Liver (tissue), 3 donors: ENCODE measurements at regions not wholly inside any gene's neighbourhood (a gene's known extent, or its start where the extent isn't known, plus 50 kb on each side); places are given as distances from the start of the nearest gene placed in this dataset.

Experiments used
- EGR1 ChIP-seq, 2 donors: IDR thresholded peaks; 2 replicates each; pipeline ENCODE4 v1.6.1; 2016 to 2018; ENCODE audit warnings: antibody characterized with exemption in 2 of 2, low read depth in 2 of 2
- GABPA ChIP-seq, 2 donors: IDR thresholded peaks in 1 of 2; conservative IDR thresholded peaks in 1 of 2; 2 replicates each; pipeline ENCODE4 v1.6.1; 2016; ENCODE audit warnings: antibody characterized with exemption in 2 of 2, mild to moderate bottlenecking in 1 of 2, moderate library complexity in 1 of 2
- JUND ChIP-seq, 2 donors: IDR thresholded peaks; 2 replicates each; pipeline ENCODE4 v1.6.1; 2016; ENCODE audit warnings: antibody characterized with exemption in 2 of 2
- RXRA ChIP-seq, 2 donors: IDR thresholded peaks; 2 replicates each; pipeline ENCODE4 v1.6.1; 2017 to 2018; ENCODE audit warnings: antibody characterized with exemption in 2 of 2, mild to moderate bottlenecking in 1 of 2
- TAF1 ChIP-seq: conservative IDR thresholded peaks from 2 replicates; pipeline ENCODE4 v1.6.1; 2016; ENCODE audit warnings: antibody characterized with exemption, mild to moderate bottlenecking
- YY1 ChIP-seq: IDR thresholded peaks from 2 replicates; pipeline ENCODE4 v1.6.1; 2016; ENCODE audit warnings: antibody characterized with exemption, mild to moderate bottlenecking
- TF ChIP-seq, protein P1 (sequence below): fragments of 150-350 bp; IDR thresholded peaks from 2 replicates; pipeline ENCODE4 v1.5.1; 2017; ENCODE audit warnings: improper control_type of control experiment, low read depth, low read length; ENCODE audit not compliant: missing input control
- TF ChIP-seq, protein P2 (sequence below): IDR thresholded peaks from 2 replicates; pipeline ENCODE4 v1.6.1; 2016; ENCODE audit warnings: antibody characterized with exemption
- TF ChIP-seq, protein P3 (sequence below): IDR thresholded peaks from 2 replicates; pipeline ENCODE4 v1.6.1; 2016; ENCODE audit warnings: antibody characterized with exemption, mild to moderate bottlenecking
- TF ChIP-seq, protein P4 (sequence below): IDR thresholded peaks from 2 replicates; pipeline ENCODE4 v1.6.1; 2016; ENCODE audit warnings: antibody characterized with exemption
- donor health status: healthy.
- donor health status: healthy.

DNA sequence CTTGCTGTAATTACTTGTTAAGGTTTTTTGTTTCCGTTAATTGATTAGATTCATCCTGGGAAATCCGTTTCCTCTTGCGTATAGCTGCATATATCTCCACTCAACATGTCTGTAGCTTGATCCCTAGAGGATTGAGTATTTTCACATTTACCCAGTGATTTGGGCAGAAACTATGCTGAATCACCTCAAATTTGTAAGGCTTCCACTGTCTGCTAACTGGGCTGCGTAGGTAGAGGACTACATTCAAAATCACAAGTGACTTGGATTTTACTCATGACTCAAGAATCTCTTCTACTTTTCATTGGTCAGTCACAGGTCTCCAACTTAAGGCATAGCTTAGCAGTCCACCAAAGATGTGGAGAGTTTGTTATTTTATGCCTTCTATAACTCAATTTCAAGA is 141.8 kb downstream of the POLR1F start:
- TF ChIP-seq, protein P1, sequence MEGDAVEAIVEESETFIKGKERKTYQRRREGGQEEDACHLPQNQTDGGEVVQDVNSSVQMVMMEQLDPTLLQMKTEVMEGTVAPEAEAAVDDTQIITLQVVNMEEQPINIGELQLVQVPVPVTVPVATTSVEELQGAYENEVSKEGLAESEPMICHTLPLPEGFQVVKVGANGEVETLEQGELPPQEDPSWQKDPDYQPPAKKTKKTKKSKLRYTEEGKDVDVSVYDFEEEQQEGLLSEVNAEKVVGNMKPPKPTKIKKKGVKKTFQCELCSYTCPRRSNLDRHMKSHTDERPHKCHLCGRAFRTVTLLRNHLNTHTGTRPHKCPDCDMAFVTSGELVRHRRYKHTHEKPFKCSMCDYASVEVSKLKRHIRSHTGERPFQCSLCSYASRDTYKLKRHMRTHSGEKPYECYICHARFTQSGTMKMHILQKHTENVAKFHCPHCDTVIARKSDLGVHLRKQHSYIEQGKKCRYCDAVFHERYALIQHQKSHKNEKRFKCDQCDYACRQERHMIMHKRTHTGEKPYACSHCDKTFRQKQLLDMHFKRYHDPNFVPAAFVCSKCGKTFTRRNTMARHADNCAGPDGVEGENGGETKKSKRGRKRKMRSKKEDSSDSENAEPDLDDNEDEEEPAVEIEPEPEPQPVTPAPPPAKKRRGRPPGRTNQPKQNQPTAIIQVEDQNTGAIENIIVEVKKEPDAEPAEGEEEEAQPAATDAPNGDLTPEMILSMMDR, result no peak
- TF ChIP-seq RXRA (IDR thresholded peaks at IDR 0.05) (no peak), YY1 (no peak), JUND (IDR thresholded peaks at IDR 0.05) (no peak), TAF1 (no peak), GABPA (IDR thresholded peaks at IDR 0.05 in 1 of 2, conservative IDR thresholded peaks at IDR 0.05 in 1 of 2) (no peak), EGR1 (IDR thresholded peaks at IDR 0.05; ENCODE audit: low read depth in 2 of 2) (no peak)
- TF ChIP-seq, protein P2, sequence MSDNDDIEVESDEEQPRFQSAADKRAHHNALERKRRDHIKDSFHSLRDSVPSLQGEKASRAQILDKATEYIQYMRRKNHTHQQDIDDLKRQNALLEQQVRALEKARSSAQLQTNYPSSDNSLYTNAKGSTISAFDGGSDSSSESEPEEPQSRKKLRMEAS, result no peak
- TF ChIP-seq, protein P3, sequence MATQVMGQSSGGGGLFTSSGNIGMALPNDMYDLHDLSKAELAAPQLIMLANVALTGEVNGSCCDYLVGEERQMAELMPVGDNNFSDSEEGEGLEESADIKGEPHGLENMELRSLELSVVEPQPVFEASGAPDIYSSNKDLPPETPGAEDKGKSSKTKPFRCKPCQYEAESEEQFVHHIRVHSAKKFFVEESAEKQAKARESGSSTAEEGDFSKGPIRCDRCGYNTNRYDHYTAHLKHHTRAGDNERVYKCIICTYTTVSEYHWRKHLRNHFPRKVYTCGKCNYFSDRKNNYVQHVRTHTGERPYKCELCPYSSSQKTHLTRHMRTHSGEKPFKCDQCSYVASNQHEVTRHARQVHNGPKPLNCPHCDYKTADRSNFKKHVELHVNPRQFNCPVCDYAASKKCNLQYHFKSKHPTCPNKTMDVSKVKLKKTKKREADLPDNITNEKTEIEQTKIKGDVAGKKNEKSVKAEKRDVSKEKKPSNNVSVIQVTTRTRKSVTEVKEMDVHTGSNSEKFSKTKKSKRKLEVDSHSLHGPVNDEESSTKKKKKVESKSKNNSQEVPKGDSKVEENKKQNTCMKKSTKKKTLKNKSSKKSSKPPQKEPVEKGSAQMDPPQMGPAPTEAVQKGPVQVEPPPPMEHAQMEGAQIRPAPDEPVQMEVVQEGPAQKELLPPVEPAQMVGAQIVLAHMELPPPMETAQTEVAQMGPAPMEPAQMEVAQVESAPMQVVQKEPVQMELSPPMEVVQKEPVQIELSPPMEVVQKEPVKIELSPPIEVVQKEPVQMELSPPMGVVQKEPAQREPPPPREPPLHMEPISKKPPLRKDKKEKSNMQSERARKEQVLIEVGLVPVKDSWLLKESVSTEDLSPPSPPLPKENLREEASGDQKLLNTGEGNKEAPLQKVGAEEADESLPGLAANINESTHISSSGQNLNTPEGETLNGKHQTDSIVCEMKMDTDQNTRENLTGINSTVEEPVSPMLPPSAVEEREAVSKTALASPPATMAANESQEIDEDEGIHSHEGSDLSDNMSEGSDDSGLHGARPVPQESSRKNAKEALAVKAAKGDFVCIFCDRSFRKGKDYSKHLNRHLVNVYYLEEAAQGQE, result no peak
- TF ChIP-seq, protein P4, sequence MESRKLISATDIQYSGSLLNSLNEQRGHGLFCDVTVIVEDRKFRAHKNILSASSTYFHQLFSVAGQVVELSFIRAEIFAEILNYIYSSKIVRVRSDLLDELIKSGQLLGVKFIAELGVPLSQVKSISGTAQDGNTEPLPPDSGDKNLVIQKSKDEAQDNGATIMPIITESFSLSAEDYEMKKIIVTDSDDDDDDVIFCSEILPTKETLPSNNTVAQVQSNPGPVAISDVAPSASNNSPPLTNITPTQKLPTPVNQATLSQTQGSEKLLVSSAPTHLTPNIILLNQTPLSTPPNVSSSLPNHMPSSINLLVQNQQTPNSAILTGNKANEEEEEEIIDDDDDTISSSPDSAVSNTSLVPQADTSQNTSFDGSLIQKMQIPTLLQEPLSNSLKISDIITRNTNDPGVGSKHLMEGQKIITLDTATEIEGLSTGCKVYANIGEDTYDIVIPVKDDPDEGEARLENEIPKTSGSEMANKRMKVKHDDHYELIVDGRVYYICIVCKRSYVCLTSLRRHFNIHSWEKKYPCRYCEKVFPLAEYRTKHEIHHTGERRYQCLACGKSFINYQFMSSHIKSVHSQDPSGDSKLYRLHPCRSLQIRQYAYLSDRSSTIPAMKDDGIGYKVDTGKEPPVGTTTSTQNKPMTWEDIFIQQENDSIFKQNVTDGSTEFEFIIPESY, result no peak
